ENCODE measurements at regions not wholly inside any gene's neighbourhood (a gene's known extent, or its start where the extent isn't known, plus 50 kb on each side); places are given as distances from the start of the nearest gene placed in this dataset.

- H3F3A ChIP-seq (ENCODE audit: insufficient read depth, low read depth): no peaks in the 10 kb centered on the region
- no peak for DNase-seq
- ChIA-PET POLR2A (ENCODE audit: unreplicated experiment) (no interaction called here), CTCF (no interaction called here)
- no peak overlapping the region for H3K4me2 ChIP-seq
- no peak overlapping the region for H3K27ac ChIP-seq
- no TSS peak for BruUV-seq (replicated peaks)
- no peaks in the 10 kb centered on the region for H3K4me1 ChIP-seq (replicated peaks; ENCODE audit: insufficient read depth)
- no peaks in the 10 kb centered on the region; the same call in 1 of the 2 replicates for H4K20me1 ChIP-seq (ENCODE audit: insufficient read depth)
- no peaks in the 10 kb centered on the region for H3K9me3 ChIP-seq (ENCODE audit: insufficient read depth, low read depth)
- peaks cover 100% of the 10 kb centered on the region for H3K27me3 ChIP-seq (ENCODE audit: insufficient read depth, low read depth)
- intact Hi-C loops (cut with micrococcal nuclease; ENCODE audit: unreplicated experiment): no loop called here
- H2AFZ ChIP-seq: no peak overlapping the region
- H3K36me3 ChIP-seq (ENCODE audit: low read depth): no peaks in the 10 kb centered on the region
- no peaks in the 10 kb centered on the region for H3K9me2 ChIP-seq (ENCODE audit: insufficient read depth)
- H3K4me3 ChIP-seq: no peak overlapping the region
- H3K79me2 ChIP-seq (ENCODE audit: low read depth): no peaks in the 10 kb centered on the region
- TF ChIP-seq CTCF (conservative IDR thresholded peaks at IDR 0.05) (no peak), EZH2 (IDR thresholded peaks at IDR 0.05; ENCODE audit: low read depth) (no peak)
Measured at GRCh38 chr10:43965033-43965917, 316.6 kb upstream of the ZNF32 start.

- H3K36me3 ChIP-seq (ENCODE audit: low read depth): no peaks in the 10 kb centered on the region
- H3K9me3 ChIP-seq (ENCODE audit: insufficient read depth, low read depth): no peaks in the 10 kb centered on the region
- H3K4me3 ChIP-seq: no peak overlapping the region
- H4K20me1 ChIP-seq (ENCODE audit: insufficient read depth): no peaks in the 10 kb centered on the region; the same call in 1 of the 2 replicates
- H3K27ac ChIP-seq: no peak overlapping the region
- no peaks in the 10 kb centered on the region for H3K79me2 ChIP-seq (ENCODE audit: low read depth)
- H3K27me3 ChIP-seq (ENCODE audit: insufficient read depth, low read depth): peaks cover 98% of the 10 kb centered on the region
- H3F3A ChIP-seq (ENCODE audit: insufficient read depth, low read depth): no peaks in the 10 kb centered on the region
- H3K4me1 ChIP-seq (replicated peaks; ENCODE audit: insufficient read depth): no peaks in the 10 kb centered on the region
- ChIA-PET CTCF (no interaction called here), POLR2A (ENCODE audit: unreplicated experiment) (no interaction called here)
- no TSS peak for BruUV-seq (replicated peaks)
- intact Hi-C loops (cut with micrococcal nuclease; ENCODE audit: unreplicated experiment): no loop called here
- DNase-seq: no peak
- H3K4me2 ChIP-seq: no peak overlapping the region
- no peak overlapping the region for H2AFZ ChIP-seq
- no peaks in the 10 kb centered on the region for H3K9me2 ChIP-seq (ENCODE audit: insufficient read depth)
- TF ChIP-seq EZH2 (IDR thresholded peaks at IDR 0.05; ENCODE audit: low read depth) (no peak), CTCF (conservative IDR thresholded peaks at IDR 0.05) (no peak)
Measured at GRCh38 chr10:43964486-43964885, 315.8 kb upstream of the ZNF32 start.

GRCh38 chr10:43963793-43964425 is 315.2 kb upstream of the ZNF32 start:
- POLR2A ChIA-PET (ENCODE audit: unreplicated experiment): no interaction called here
- Histone ChIP-seq H3K9me3 (ENCODE audit: insufficient read depth, low read depth) (no peaks in the 10 kb centered on the region), H3K27ac (no peak overlapping the region), H3K4me2 (no peak overlapping the region), H3K9me2 (ENCODE audit: insufficient read depth) (no peaks in the 10 kb centered on the region), H3K79me2 (ENCODE audit: low read depth) (no peaks in the 10 kb centered on the region), H3K4me1 (replicated peaks; ENCODE audit: insufficient read depth) (no peaks in the 10 kb centered on the region), H3K36me3 (ENCODE audit: low read depth) (no peaks in the 10 kb centered on the region), H3K4me3 (no peak overlapping the region), H3K27me3 (ENCODE audit: insufficient read depth, low read depth) (peaks cover 98% of the 10 kb centered on the region), H2AFZ (no peak overlapping the region), H4K20me1 (ENCODE audit: insufficient read depth) (no peaks in the 10 kb centered on the region; the same call in 1 of the 2 replicates), H3F3A (ENCODE audit: insufficient read depth, low read depth) (no peaks in the 10 kb centered on the region)
- no peak for DNase-seq
- TF ChIP-seq EZH2 (IDR thresholded peaks at IDR 0.05; ENCODE audit: low read depth) (no peak), CTCF (conservative IDR thresholded peaks at IDR 0.05) (no peak)
- no TSS peak for BruUV-seq (replicated peaks)
- intact Hi-C loops (cut with micrococcal nuclease; ENCODE audit: unreplicated experiment): no loop called here
- CTCF ChIA-PET: no interaction called here

All from PC-9 (cell line).